ENCODE measurements at regions not wholly inside any gene's neighbourhood (a gene's known extent, or its start where the extent isn't known, plus 50 kb on each side); places are given as distances from the start of the nearest gene placed in this dataset.

GRCh38 chr6:166045173-166045859 is 122.3 kb downstream of the TBXT start:
- no peaks in the 10 kb centered on the region for H3K9me3 ChIP-seq (replicated peaks)
- no peak overlapping the region for H3K27ac ChIP-seq (replicated peaks)
- no peaks in the 10 kb centered on the region for H3K4me1 ChIP-seq
- DNase-seq = no peak
- H3K27me3 ChIP-seq (ENCODE audit: low read depth) = peaks cover 35% of the 10 kb centered on the region
- H3K36me3 ChIP-seq = no peaks in the 10 kb centered on the region
- no peak overlapping the region for H3K4me3 ChIP-seq
- TF ChIP-seq CTCF (IDR thresholded peaks at IDR 0.05; ENCODE audit: borderline replicate concordance) = no peak
- intact Hi-C loops (cut with micrococcal nuclease) = no loop called here

- Histone ChIP-seq H3K9me3 (replicated peaks) (peaks cover 23% of the 10 kb centered on the region), H3K27me3 (ENCODE audit: low read depth) (peaks cover 35% of the 10 kb centered on the region), H3K27ac (replicated peaks) (no peak overlapping the region), H3K4me3 (no peak overlapping the region), H3K36me3 (no peaks in the 10 kb centered on the region), H3K4me1 (no peaks in the 10 kb centered on the region)
- TF ChIP-seq CTCF (IDR thresholded peaks at IDR 0.05; ENCODE audit: borderline replicate concordance) = no peak
- intact Hi-C loops (cut with micrococcal nuclease) = no loop called here
- DNase-seq = no peak
These were observed 126.4 kb downstream of the TBXT start for GRCh38 chr6:166041277-166041676.

GRCh38 chr6:166040292-166040691 is 127.4 kb downstream of the TBXT start:
- no peak for DNase-seq
- Histone ChIP-seq H3K27ac (replicated peaks) (no peak overlapping the region), H3K9me3 (replicated peaks) (peaks cover 23% of the 10 kb centered on the region), H3K36me3 (no peaks in the 10 kb centered on the region), H3K4me3 (no peak overlapping the region), H3K27me3 (ENCODE audit: low read depth) (peaks cover 33% of the 10 kb centered on the region), H3K4me1 (no peaks in the 10 kb centered on the region)
- intact Hi-C loops (cut with micrococcal nuclease) = no loop called here
- no peak for TF ChIP-seq CTCF (IDR thresholded peaks at IDR 0.05; ENCODE audit: borderline replicate concordance)

DNA sequence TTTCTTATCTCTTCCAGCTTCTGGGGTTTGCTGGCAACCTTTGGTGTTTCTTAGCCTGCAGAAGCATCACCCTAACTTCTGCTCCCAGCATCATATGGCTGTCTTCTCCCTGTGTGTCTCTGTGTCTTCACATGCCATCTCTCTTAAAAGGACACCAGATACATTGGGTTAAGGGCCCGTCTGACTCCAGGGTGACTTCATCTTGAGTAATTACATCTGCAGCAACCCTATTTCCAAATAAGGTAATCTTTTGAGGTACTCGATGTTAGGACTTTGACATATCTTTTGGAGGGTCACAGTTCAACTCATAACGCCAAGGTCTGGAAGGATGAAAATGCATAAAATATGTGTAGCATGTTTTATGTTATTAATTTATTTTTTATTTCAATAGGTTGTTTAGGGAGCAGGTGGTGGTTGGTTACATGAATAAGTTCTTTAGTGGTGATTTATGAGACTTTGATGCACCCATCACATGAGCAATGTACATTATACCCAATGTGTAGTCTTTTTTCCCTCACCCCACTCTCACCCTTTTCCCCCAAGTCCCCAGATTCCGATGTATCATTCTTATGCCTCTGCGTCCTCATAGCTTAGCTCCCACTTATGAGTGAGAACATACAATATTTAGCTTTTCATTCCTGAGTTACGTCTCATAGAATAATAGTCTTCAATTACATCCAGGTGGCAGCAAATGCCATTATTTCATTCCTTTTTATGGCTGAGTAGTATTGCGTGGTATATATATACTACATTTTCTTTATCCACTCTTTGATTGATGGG is 131.1 kb downstream of the TBXT start:
- DNase-seq = no peak
- H3K27ac ChIP-seq (replicated peaks) = no peak overlapping the region
- intact Hi-C loops (cut with micrococcal nuclease) = no loop called here
- TF ChIP-seq CTCF (IDR thresholded peaks at IDR 0.05; ENCODE audit: borderline replicate concordance) = no peak
- no peak overlapping the region for H3K4me3 ChIP-seq
- H3K27me3 ChIP-seq (ENCODE audit: low read depth) = no peaks in the 10 kb centered on the region
- peaks cover 23% of the 10 kb centered on the region for H3K9me3 ChIP-seq (replicated peaks)
- peaks cover 10% of the 10 kb centered on the region for H3K4me1 ChIP-seq
- no peaks in the 10 kb centered on the region for H3K36me3 ChIP-seq

GRCh38 chr6:166032366-166033200 is 135.1 kb downstream of the TBXT start:
- Histone ChIP-seq H3K9me3 (replicated peaks) (peaks cover 10% of the 10 kb centered on the region), H3K27ac (replicated peaks) (peak overlapping the region; percentile 58), H3K27me3 (ENCODE audit: low read depth) (no peaks in the 10 kb centered on the region), H3K4me3 (peak overlapping the region; percentile 11), H3K4me1 (peaks cover 10% of the 10 kb centered on the region), H3K36me3 (no peaks in the 10 kb centered on the region)
- peak; percentile 48 for TF ChIP-seq CTCF (IDR thresholded peaks at IDR 0.05; ENCODE audit: borderline replicate concordance)
- intact Hi-C loops (cut with micrococcal nuclease) = no loop called here
- DNase-seq = peak; percentile 79

All from left ventricle myocardium inferior (tissue), 1 donor.